GM12892 (cell line): ENCODE measurements at regions not wholly inside any gene's neighbourhood (a gene's known extent, or its start where the extent isn't known, plus 50 kb on each side); places are given as distances from the start of the nearest gene placed in this dataset.

Experiments
- POLR2A ChIP-seq: IDR thresholded peaks from 2 replicates; pipeline ENCODE4 v1.6.1; 2011; ENCODE audit warnings: low read depth, low read length, control low read depth
- POLR2AphosphoS5 ChIP-seq: IDR thresholded peaks from 2 replicates; pipeline ENCODE4 v1.6.1; 2011; ENCODE audit warnings: low read depth, low read length, control low read depth
- TAF1 ChIP-seq: IDR thresholded peaks from 2 replicates; pipeline ENCODE4 v1.6.1; 2011; ENCODE audit warnings: low read depth, mild to moderate bottlenecking, control low read depth, low read length, borderline replicate concordance

DNA sequence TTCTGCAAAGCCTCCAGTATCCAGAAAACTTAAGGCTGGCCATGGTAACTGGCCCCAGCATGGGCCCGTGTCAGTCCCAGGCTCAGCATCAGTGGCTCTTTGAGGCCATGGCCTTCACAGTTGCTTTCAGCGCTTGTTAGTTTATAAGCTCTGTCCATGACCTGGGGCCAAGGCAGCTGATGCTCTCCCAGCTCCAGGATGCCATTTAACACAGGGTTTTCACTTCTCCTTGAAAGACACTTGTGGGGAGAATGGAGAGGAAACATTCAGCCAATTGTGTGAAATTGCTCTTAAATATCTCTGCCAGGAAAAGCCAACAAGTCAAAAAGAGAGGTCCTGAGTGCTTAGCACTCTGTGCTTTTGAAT is 321.3 kb downstream of the FOXO1 start:
- no peak for TF ChIP-seq POLR2AphosphoS5
- no peak for TF ChIP-seq TAF1
- TF ChIP-seq POLR2A = no peak
